Nephron (organoid): ENCODE measurements at regions not wholly inside any gene's neighbourhood (a gene's known extent, or its start where the extent isn't known, plus 50 kb on each side); places are given as distances from the start of the nearest gene placed in this dataset.

Source experiments
- H3K27ac Mint-ChIP-seq, 3 experiments: 2 replicates each; pipeline ENCODE4 v1.8.0; 2020; ENCODE audit warnings: mixed read lengths in 3 of 3, mild to moderate bottlenecking in 2 of 3, moderate library complexity in 1 of 3
- H3K27me3 Mint-ChIP-seq: 2 replicates; pipeline ENCODE4 v1.8.0; 2021; ENCODE audit warnings: low read depth, mild to moderate bottlenecking, moderate library complexity, mixed read lengths
- H3K36me3 Mint-ChIP-seq: 2 replicates; pipeline ENCODE4 v1.8.0; 2020; ENCODE audit warnings: low read depth, mixed read lengths
- H3K4me1 Mint-ChIP-seq: 2 replicates; pipeline ENCODE4 v1.8.0; 2020; ENCODE audit warnings: mixed read lengths
- H3K4me3 Mint-ChIP-seq, 3 experiments: 2 replicates each; pipeline ENCODE4 v1.8.0; 2020; ENCODE audit warnings: mild to moderate bottlenecking in 3 of 3, mixed read lengths in 3 of 3, moderate library complexity in 2 of 3
- H3K9me3 Mint-ChIP-seq: 2 replicates; pipeline ENCODE4 v1.8.0; 2020; ENCODE audit warnings: mixed read lengths
- CTCF ChIP-seq, 3 experiments: fragments of 200-600 bp; sonication (generic); IDR thresholded peaks; one replicate each; pipeline ENCODE4 v1.5.0; 2021; ENCODE audit warnings: antibody characterized with exemption in 3 of 3; ENCODE audit not compliant: unreplicated experiment in 3 of 3

- Mint-ChIP-seq H3K27ac (peak overlapping the region; percentile 1 to 81 (median 73)), H3K9me3 (no peaks in the 10 kb centered on the region), H3K4me1 (peaks cover 56% of the 10 kb centered on the region), H3K4me3 (peak overlapping the region in 1 of 3 experiments; percentile 38), H3K27me3 (peaks cover 21% of the 10 kb centered on the region), H3K36me3 (no peaks in the 10 kb centered on the region)
- TF ChIP-seq CTCF (IDR thresholded peaks at IDR 0.05; ENCODE audit: unreplicated experiment in 3 of 3) = peak in 1 of 3 experiments; percentile 24
Measured at GRCh38 chr12:123075646-123076171, 75.2 kb downstream of the PITPNM2 start.

- Mint-ChIP-seq H3K36me3 (no peaks in the 10 kb centered on the region), H3K4me3 (peak overlapping the region in 1 of 3 experiments; percentile 38)
Measured at GRCh38 chr12:123075087-123075645, 75.7 kb downstream of the PITPNM2 start.

GRCh38 chr12:123073962-123074801, 76.7 kb downstream of the PITPNM2 start:
- H3K27me3 Mint-ChIP-seq = peaks cover 21% of the 10 kb centered on the region
- no peaks in the 10 kb centered on the region for H3K9me3 Mint-ChIP-seq
- peaks cover 53% of the 10 kb centered on the region for H3K4me1 Mint-ChIP-seq
- no peak overlapping the region for H3K4me3 Mint-ChIP-seq
- peak overlapping the region in 2 of 3 experiments; percentile 1 to 5 for H3K27ac Mint-ChIP-seq
- no peaks in the 10 kb centered on the region for H3K36me3 Mint-ChIP-seq
- TF ChIP-seq CTCF (IDR thresholded peaks at IDR 0.05; ENCODE audit: unreplicated experiment in 3 of 3) = no peak

More at GRCh38 chr12:123075087-123075645, 75.7 kb downstream of the PITPNM2 start:
- no peaks in the 10 kb centered on the region for H3K9me3 Mint-ChIP-seq
- no peak for TF ChIP-seq CTCF (IDR thresholded peaks at IDR 0.05; ENCODE audit: unreplicated experiment in 3 of 3)
- peaks cover 58% of the 10 kb centered on the region for H3K4me1 Mint-ChIP-seq
- H3K27me3 Mint-ChIP-seq = peaks cover 21% of the 10 kb centered on the region
- peak overlapping the region; percentile 1 to 81 (median 73) for H3K27ac Mint-ChIP-seq

- peaks cover 21% of the 10 kb centered on the region for H3K27me3 Mint-ChIP-seq
- no peaks in the 10 kb centered on the region for H3K9me3 Mint-ChIP-seq
- peaks cover 53% of the 10 kb centered on the region for H3K4me1 Mint-ChIP-seq
- no peak overlapping the region for H3K4me3 Mint-ChIP-seq
- no peak overlapping the region for H3K27ac Mint-ChIP-seq
- TF ChIP-seq CTCF (IDR thresholded peaks at IDR 0.05; ENCODE audit: unreplicated experiment in 3 of 3) = no peak
- H3K36me3 Mint-ChIP-seq = no peaks in the 10 kb centered on the region
Measured at GRCh38 chr12:123073292-123073691, 77.6 kb downstream of the PITPNM2 start.

- Mint-ChIP-seq H3K4me1 (peaks cover 47% of the 10 kb centered on the region), H3K36me3 (no peaks in the 10 kb centered on the region), H3K9me3 (no peaks in the 10 kb centered on the region), H3K27ac (peak overlapping the region in 2 of 3 experiments; percentile 51 to 77), H3K27me3 (peaks cover 24% of the 10 kb centered on the region), H3K4me3 (no peak overlapping the region)
- TF ChIP-seq CTCF (IDR thresholded peaks at IDR 0.05; ENCODE audit: unreplicated experiment in 3 of 3) = no peak
Measured at GRCh38 chr12:123071857-123072256, 79.0 kb downstream of the PITPNM2 start.
